CD14-positive monocyte (primary cell): ENCODE measurements at regions not wholly inside any gene's neighbourhood (a gene's known extent, or its start where the extent isn't known, plus 50 kb on each side); places are given as distances from the start of the nearest gene placed in this dataset.

Source experiments
- DNase-seq, 3 donors: peaks; one replicate each; pipeline ENCODE4 v3.0.0-alpha.2; 2011 to 2022
- H2AFZ ChIP-seq: 2 replicates; pipeline ENCODE4 v1.6.0; 2012; ENCODE audit warnings: mild to moderate bottlenecking, low read depth, low read length, inconsistent platforms; ENCODE audit not compliant: insufficient read depth, poor library complexity, severe bottlenecking
- H3K27ac ChIP-seq, 2 donors: 1 replicate in 1 of 2; 2 replicates in 1 of 2; pipeline ENCODE4 v1.5.1; 2012 to 2013; ENCODE audit warnings: low read length in 2 of 2, control low read depth in 1 of 2, inconsistent platforms in 1 of 2, low read depth in 1 of 2, mild to moderate bottlenecking in 1 of 2
- H3K27me3 ChIP-seq, 2 donors: one replicate each; pipeline versions ENCODE4 v1.6.0 to v1.6.1; 2011 to 2013; ENCODE audit warnings: low read length in 2 of 2; ENCODE audit not compliant: control insufficient read depth in 2 of 2, insufficient read depth in 2 of 2
- H3K36me3 ChIP-seq, 2 donors: replicated peaks in 1 of 2; 1 replicate in 1 of 2; 2 replicates in 1 of 2; pipeline versions ENCODE4 v1.5.1 to v1.6.1; 2012 to 2013; ENCODE audit warnings: low read length in 2 of 2, control low read depth in 1 of 2, inconsistent platforms in 1 of 2, mild to moderate bottlenecking in 1 of 2; ENCODE audit not compliant: insufficient read depth in 2 of 2, control insufficient read depth in 1 of 2
- H3K4me1 ChIP-seq, 2 donors: 1 replicate in 1 of 2; 2 replicates in 1 of 2; pipeline versions ENCODE4 v1.5.1 to v1.6.1; 2012 to 2013; ENCODE audit warnings: low read length in 2 of 2, control low read depth in 1 of 2, inconsistent platforms in 1 of 2, mild to moderate bottlenecking in 1 of 2, moderate library complexity in 1 of 2; ENCODE audit not compliant: insufficient read depth in 2 of 2, control insufficient read depth in 1 of 2
- H3K4me2 ChIP-seq: replicated peaks from 2 replicates; pipeline ENCODE3; 2012; ENCODE audit warnings: low read length, moderate library complexity, mild to moderate bottlenecking; ENCODE audit not compliant: poor library complexity, severe bottlenecking; ENCODE audit errors: extremely low read depth
- H3K4me3 ChIP-seq, 3 experiments: fragments of 200-600 bp in 1 of 3; sonication (generic) in 1 of 3; replicated peaks in 1 of 3; 1 replicate in 2 of 3; 2 replicates in 1 of 3; pipeline ENCODE4 v1.5.1; 2011 to 2013; ENCODE audit warnings: low read length in 3 of 3, mild to moderate bottlenecking in 3 of 3, control low read depth in 2 of 3, low read depth in 2 of 3, inconsistent platforms in 1 of 3, moderate library complexity in 1 of 3
- H3K79me2 ChIP-seq: 2 replicates; pipeline ENCODE4 v1.6.0; 2012; ENCODE audit warnings: mild to moderate bottlenecking, control low read depth, inconsistent platforms, low read length, moderate library complexity; ENCODE audit not compliant: insufficient read depth
- H3K9ac ChIP-seq: 2 replicates; pipeline ENCODE4 v1.6.0; 2017; ENCODE audit warnings: low read length, mild to moderate bottlenecking; ENCODE audit not compliant: insufficient read depth, poor library complexity, severe bottlenecking
- H3K9me3 ChIP-seq, 2 donors: replicated peaks in 1 of 2; 1 replicate in 1 of 2; 2 replicates in 1 of 2; pipeline versions ENCODE4 v1.5.1 to v1.6.1; 2012 to 2013; ENCODE audit warnings: low read length in 2 of 2, control low read depth in 1 of 2; ENCODE audit not compliant: control insufficient read depth in 1 of 2, insufficient read depth in 1 of 2
- H4K20me1 ChIP-seq: 2 replicates; pipeline ENCODE4 v1.6.0; 2012; ENCODE audit warnings: mild to moderate bottlenecking, low read length, control low read depth, moderate library complexity; ENCODE audit not compliant: insufficient read depth
- H3K27ac Mint-ChIP-seq, 7 donors: one replicate each; pipeline ENCODE4 v1.8.0; 2020; ENCODE audit warnings: mild to moderate bottlenecking in 7 of 7, mixed read lengths in 7 of 7, moderate library complexity in 6 of 7, inconsistent platforms in 2 of 7
- H3K27me3 Mint-ChIP-seq, 3 donors: one replicate each; pipeline ENCODE4 v1.8.0; 2021 to 2022; ENCODE audit warnings: low read depth in 3 of 3, mild to moderate bottlenecking in 3 of 3, mixed read lengths in 3 of 3, moderate library complexity in 3 of 3, inconsistent platforms in 1 of 3
- H3K36me3 Mint-ChIP-seq, 2 donors: one replicate each; pipeline ENCODE4 v1.8.0; 2020; ENCODE audit warnings: mixed read lengths in 2 of 2, inconsistent platforms in 1 of 2, mild to moderate bottlenecking in 1 of 2
- H3K4me1 Mint-ChIP-seq: one replicate; pipeline ENCODE4 v1.8.0; 2020; ENCODE audit warnings: mild to moderate bottlenecking, mixed read lengths
- H3K4me3 Mint-ChIP-seq, 2 donors: one replicate each; pipeline ENCODE4 v1.8.0; 2020; ENCODE audit warnings: mild to moderate bottlenecking in 2 of 2, mixed read lengths in 2 of 2, moderate library complexity in 1 of 2
- H3K9me3 Mint-ChIP-seq, 7 donors: one replicate each; pipeline ENCODE4 v1.8.0; 2020 to 2022; ENCODE audit warnings: mixed read lengths in 7 of 7, mild to moderate bottlenecking in 6 of 7, moderate library complexity in 6 of 7, inconsistent platforms in 2 of 7
- WGBS: methylation state at CpG from one replicate; pipeline ENCODE4 v1.1.5; 2013; ENCODE audit warnings: missing lambda C conversion rate; ENCODE audit not compliant: insufficient coverage; 5-methylcytosine and 5-hydroxymethylcytosine counted together
- intact Hi-C, 2 donors: fragments of 100-400 bp; cut with micrococcal nuclease; formaldehyde crosslinking; loops; one replicate each; pipeline versions ENCODE4 v1.15.0 to v1.15.1; 2023
- TF ChIP-seq, protein P1 (sequence below): fragments of 200-600 bp; IDR thresholded peaks from one replicate; pipeline ENCODE4 v1.8.0; 2022; ENCODE audit warnings: antibody characterized with exemption, mild to moderate bottlenecking

- Histone ChIP-seq H4K20me1 (no peaks in the 10 kb centered on the region), H3K4me2 (no peak overlapping the region), H3K79me2 (no peaks in the 10 kb centered on the region), H3K9ac (no peak overlapping the region), H3K4me1 (no peaks in the 10 kb centered on the region), H3K36me3 (no peaks in the 10 kb centered on the region), H3K27me3 (no peaks in the 10 kb centered on the region), H3K4me3 (no peak overlapping the region), H3K9me3 (peaks cover 19 to 28% of the 10 kb centered on the region in 2 donors), H3K27ac (no peak overlapping the region), H2AFZ (no peak overlapping the region)
- WGBS = 67% methylated on average over 3 of the region's 3 CpGs
- no peak overlapping the region for H3K4me3 Mint-ChIP-seq
- TF ChIP-seq, protein P1, sequence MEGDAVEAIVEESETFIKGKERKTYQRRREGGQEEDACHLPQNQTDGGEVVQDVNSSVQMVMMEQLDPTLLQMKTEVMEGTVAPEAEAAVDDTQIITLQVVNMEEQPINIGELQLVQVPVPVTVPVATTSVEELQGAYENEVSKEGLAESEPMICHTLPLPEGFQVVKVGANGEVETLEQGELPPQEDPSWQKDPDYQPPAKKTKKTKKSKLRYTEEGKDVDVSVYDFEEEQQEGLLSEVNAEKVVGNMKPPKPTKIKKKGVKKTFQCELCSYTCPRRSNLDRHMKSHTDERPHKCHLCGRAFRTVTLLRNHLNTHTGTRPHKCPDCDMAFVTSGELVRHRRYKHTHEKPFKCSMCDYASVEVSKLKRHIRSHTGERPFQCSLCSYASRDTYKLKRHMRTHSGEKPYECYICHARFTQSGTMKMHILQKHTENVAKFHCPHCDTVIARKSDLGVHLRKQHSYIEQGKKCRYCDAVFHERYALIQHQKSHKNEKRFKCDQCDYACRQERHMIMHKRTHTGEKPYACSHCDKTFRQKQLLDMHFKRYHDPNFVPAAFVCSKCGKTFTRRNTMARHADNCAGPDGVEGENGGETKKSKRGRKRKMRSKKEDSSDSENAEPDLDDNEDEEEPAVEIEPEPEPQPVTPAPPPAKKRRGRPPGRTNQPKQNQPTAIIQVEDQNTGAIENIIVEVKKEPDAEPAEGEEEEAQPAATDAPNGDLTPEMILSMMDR = no peak
- no peak for DNase-seq
- no peak overlapping the region for H3K27ac Mint-ChIP-seq
- H3K4me1 Mint-ChIP-seq = no peaks in the 10 kb centered on the region
- H3K9me3 Mint-ChIP-seq = peaks cover 7 to 27% (median 15%) of the 10 kb centered on the region in 7 donors
- peaks cover 0 to 2% (median 0%) of the 10 kb centered on the region in 3 donors for H3K27me3 Mint-ChIP-seq
- intact Hi-C loops = no loop called here
- H3K36me3 Mint-ChIP-seq = no peaks in the 10 kb centered on the region
Measured at GRCh38 chr11:23201936-23202522, 341.8 kb upstream of the CCDC179 start.

DNA sequence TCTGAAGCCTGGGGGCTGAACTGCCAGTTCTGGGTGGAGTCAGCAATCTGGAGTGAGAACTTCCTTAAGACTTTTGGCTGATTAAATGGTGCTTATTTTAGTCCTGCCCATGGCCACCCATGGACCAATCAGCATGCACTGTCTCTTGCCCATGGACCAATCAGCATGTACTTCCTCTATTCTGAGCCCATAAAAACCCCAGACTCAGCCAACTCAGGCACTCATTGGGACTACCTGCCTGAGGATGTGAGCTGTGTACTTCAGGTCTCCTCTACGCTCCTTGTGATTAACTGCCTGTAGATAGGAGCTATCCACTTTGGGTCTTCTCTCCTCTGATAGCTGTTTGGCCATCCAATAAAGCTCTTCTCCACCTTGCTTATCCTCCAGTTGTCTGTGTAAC is 342.3 kb upstream of the CCDC179 start:
- Histone ChIP-seq H3K4me3 (no peak overlapping the region), H3K79me2 (no peaks in the 10 kb centered on the region), H2AFZ (no peak overlapping the region), H3K9ac (no peak overlapping the region), H3K4me1 (no peaks in the 10 kb centered on the region), H3K27me3 (no peaks in the 10 kb centered on the region), H3K27ac (no peak overlapping the region), H3K9me3 (peaks cover 19 to 28% of the 10 kb centered on the region in 2 donors), H4K20me1 (no peaks in the 10 kb centered on the region), H3K36me3 (no peaks in the 10 kb centered on the region), H3K4me2 (no peak overlapping the region)
- Mint-ChIP-seq H3K27ac (no peak overlapping the region), H3K4me3 (no peak overlapping the region), H3K9me3 (peaks cover 7 to 27% (median 15%) of the 10 kb centered on the region in 7 donors), H3K4me1 (no peaks in the 10 kb centered on the region), H3K27me3 (peaks cover 0 to 2% (median 0%) of the 10 kb centered on the region in 3 donors), H3K36me3 (no peaks in the 10 kb centered on the region)
- no peak for DNase-seq
- 50% methylated on average over 1 of the region's 1 CpG for WGBS
- TF ChIP-seq, protein P1 = no peak
- intact Hi-C loops = no loop called here
